Keratinocyte (primary cell): ENCODE measurements at regions not wholly inside any gene's neighbourhood (a gene's known extent, or its start where the extent isn't known, plus 50 kb on each side); places are given as distances from the start of the nearest gene placed in this dataset.

Experiments
- DNase-seq: peaks from one replicate; pipeline ENCODE4 v3.0.0-alpha.2; 2011; ENCODE audit warnings: low read depth, missing footprints, low spot score
- FAIRE-seq: peaks from 2 replicates; lab custom pipeline; 2011; peaks lifted over from hg19 to GRCh38; lab: Jason Lieb, UNC
- H2AFZ ChIP-seq: 2 replicates; pipeline ENCODE4 v1.6.0; 2012; ENCODE audit warnings: low read length, control low read depth, inconsistent platforms; ENCODE audit not compliant: control insufficient read depth
- H3K27ac ChIP-seq: 2 replicates; pipeline ENCODE4 v1.5.1; 2011; ENCODE audit warnings: low read length; ENCODE audit not compliant: control insufficient read depth, insufficient read depth
- H3K27me3 ChIP-seq: 3 replicates; pipeline ENCODE4 v1.6.0; 2011; ENCODE audit warnings: low read length; ENCODE audit not compliant: control insufficient read depth, insufficient read depth; ENCODE audit errors: extremely low read depth
- H3K36me3 ChIP-seq, 2 experiments: 2 replicates in 1 of 2; 3 replicates in 1 of 2; pipeline ENCODE4 v1.5.1; 2011; ENCODE audit warnings: low read length in 2 of 2, mild to moderate bottlenecking in 1 of 2; ENCODE audit not compliant: control insufficient read depth in 2 of 2, insufficient read depth in 2 of 2; ENCODE audit errors: extremely low read depth in 1 of 2
- H3K4me1 ChIP-seq: 3 replicates; pipeline ENCODE4 v1.5.1; 2011; ENCODE audit warnings: low read length; ENCODE audit not compliant: control insufficient read depth, insufficient read depth; ENCODE audit errors: extremely low read depth
- H3K4me2 ChIP-seq: 3 replicates; pipeline ENCODE4 v1.6.0; 2011; ENCODE audit warnings: low read depth, low read length; ENCODE audit not compliant: control insufficient read depth, insufficient read depth; ENCODE audit errors: extremely low read depth
- H3K4me3 ChIP-seq, 3 experiments: fragments of 200-600 bp in 1 of 3; sonication (generic) in 1 of 3; 2 replicates in 2 of 3; 3 replicates in 1 of 3; pipeline ENCODE4 v1.5.1; 2011 to 2016; ENCODE audit warnings: low read length in 3 of 3, mild to moderate bottlenecking in 3 of 3, control low read depth in 2 of 3, inconsistent platforms in 1 of 3, low read depth in 1 of 3, mixed read lengths in 1 of 3, mixed run types in 1 of 3, moderate library complexity in 1 of 3; ENCODE audit not compliant: control insufficient read depth in 2 of 3, insufficient read depth in 2 of 3; ENCODE audit errors: extremely low read depth in 1 of 3
- H3K79me2 ChIP-seq: 2 replicates; pipeline ENCODE4 v1.6.0; 2012; ENCODE audit warnings: low read length; ENCODE audit not compliant: control insufficient read depth, insufficient read depth
- H3K9ac ChIP-seq: 3 replicates; pipeline ENCODE4 v1.6.0; 2011; ENCODE audit warnings: low read length; ENCODE audit not compliant: control insufficient read depth, insufficient read depth; ENCODE audit errors: extremely low read depth
- H3K9me1 ChIP-seq: 3 replicates; pipeline ENCODE4 v1.6.0; 2011; ENCODE audit warnings: low read length; ENCODE audit not compliant: control insufficient read depth, insufficient read depth; ENCODE audit errors: extremely low read depth
- H3K9me3 ChIP-seq: 2 replicates; pipeline ENCODE4 v1.5.1; 2012; ENCODE audit warnings: low read depth, low read length; ENCODE audit not compliant: control insufficient read depth
- H4K20me1 ChIP-seq: 3 replicates; pipeline ENCODE4 v1.6.0; 2011; ENCODE audit warnings: low read length; ENCODE audit not compliant: control insufficient read depth, insufficient read depth; ENCODE audit errors: extremely low read depth
- EZH2 ChIP-seq: IDR thresholded peaks from one replicate; pipeline ENCODE4 v1.6.1; 2012; ENCODE audit warnings: inconsistent platforms, mild to moderate bottlenecking, low read length, moderate library complexity
- dilution Hi-C: fragments of 300-500 bp; cut with MboI; formaldehyde crosslinking; loops from one replicate; pipeline ENCODE4 v1.7.0; 2020; ENCODE audit warnings: low sequenced_read_pairs; ENCODE audit not compliant: extremely low pct_ligation_motif_present
- TF ChIP-seq, protein P1 (sequence below), 3 experiments: IDR thresholded peaks in 1 of 3; conservative IDR thresholded peaks in 1 of 3; optimal IDR thresholded peaks in 1 of 3; 2 replicates in 2 of 3; 3 replicates in 1 of 3; pipeline versions ENCODE3 to v1.5.1; 2011; ENCODE audit warnings: low read length in 3 of 3, mild to moderate bottlenecking in 3 of 3, moderate library complexity in 2 of 3, control low read depth in 1 of 3, inconsistent platforms in 1 of 3; ENCODE audit not compliant: insufficient read depth in 2 of 3; ENCODE audit errors: extremely low read depth in 1 of 3

DNA sequence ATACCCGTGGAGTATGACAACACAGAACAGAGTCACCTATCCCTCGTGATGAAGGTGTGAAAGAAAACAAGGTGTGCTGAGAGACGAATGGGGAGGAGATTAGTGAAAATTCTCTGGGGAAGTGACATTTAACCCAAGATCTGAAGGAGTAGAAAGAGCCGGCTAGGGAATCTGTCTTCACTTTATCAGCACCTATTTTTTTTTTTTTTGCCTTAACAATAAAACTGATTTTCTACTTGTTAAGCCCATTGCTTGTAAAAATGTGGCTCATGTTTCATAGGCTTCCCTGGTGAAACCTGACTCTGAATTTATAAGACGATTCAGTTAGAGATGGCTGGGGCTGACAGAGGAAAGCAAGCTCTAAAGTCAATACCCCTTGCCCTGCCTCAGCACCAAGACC lies 322.6 kb upstream of the MSX2 start:
- Histone ChIP-seq H3K4me1 (no peaks in the 10 kb centered on the region), H3K79me2 (no peaks in the 10 kb centered on the region), H3K9ac (no peak overlapping the region), H3K4me2 (no peak overlapping the region), H3K9me1 (no peaks in the 10 kb centered on the region), H3K27ac (no peak overlapping the region), H4K20me1 (no peaks in the 10 kb centered on the region), H3K9me3 (no peaks in the 10 kb centered on the region), H3K36me3 (no peaks in the 10 kb centered on the region), H3K27me3 (no peaks in the 10 kb centered on the region), H3K4me3 (no peak overlapping the region), H2AFZ (no peak overlapping the region)
- FAIRE-seq (no peak), DNase-seq (no peak)
- dilution Hi-C loops, result no loop called here
- TF ChIP-seq, protein P1, sequence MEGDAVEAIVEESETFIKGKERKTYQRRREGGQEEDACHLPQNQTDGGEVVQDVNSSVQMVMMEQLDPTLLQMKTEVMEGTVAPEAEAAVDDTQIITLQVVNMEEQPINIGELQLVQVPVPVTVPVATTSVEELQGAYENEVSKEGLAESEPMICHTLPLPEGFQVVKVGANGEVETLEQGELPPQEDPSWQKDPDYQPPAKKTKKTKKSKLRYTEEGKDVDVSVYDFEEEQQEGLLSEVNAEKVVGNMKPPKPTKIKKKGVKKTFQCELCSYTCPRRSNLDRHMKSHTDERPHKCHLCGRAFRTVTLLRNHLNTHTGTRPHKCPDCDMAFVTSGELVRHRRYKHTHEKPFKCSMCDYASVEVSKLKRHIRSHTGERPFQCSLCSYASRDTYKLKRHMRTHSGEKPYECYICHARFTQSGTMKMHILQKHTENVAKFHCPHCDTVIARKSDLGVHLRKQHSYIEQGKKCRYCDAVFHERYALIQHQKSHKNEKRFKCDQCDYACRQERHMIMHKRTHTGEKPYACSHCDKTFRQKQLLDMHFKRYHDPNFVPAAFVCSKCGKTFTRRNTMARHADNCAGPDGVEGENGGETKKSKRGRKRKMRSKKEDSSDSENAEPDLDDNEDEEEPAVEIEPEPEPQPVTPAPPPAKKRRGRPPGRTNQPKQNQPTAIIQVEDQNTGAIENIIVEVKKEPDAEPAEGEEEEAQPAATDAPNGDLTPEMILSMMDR (optimal IDR thresholded peaks at IDR 0.05 in 1 of 3, IDR thresholded peaks at IDR 0.05 in 1 of 3, conservative IDR thresholded peaks at IDR 0.05 in 1 of 3; ENCODE audit: extremely low read depth in 1 of 3, insufficient read depth in 2 of 3, low read length in 3 of 3), result no peak
- TF ChIP-seq EZH2, result no peak

DNA sequence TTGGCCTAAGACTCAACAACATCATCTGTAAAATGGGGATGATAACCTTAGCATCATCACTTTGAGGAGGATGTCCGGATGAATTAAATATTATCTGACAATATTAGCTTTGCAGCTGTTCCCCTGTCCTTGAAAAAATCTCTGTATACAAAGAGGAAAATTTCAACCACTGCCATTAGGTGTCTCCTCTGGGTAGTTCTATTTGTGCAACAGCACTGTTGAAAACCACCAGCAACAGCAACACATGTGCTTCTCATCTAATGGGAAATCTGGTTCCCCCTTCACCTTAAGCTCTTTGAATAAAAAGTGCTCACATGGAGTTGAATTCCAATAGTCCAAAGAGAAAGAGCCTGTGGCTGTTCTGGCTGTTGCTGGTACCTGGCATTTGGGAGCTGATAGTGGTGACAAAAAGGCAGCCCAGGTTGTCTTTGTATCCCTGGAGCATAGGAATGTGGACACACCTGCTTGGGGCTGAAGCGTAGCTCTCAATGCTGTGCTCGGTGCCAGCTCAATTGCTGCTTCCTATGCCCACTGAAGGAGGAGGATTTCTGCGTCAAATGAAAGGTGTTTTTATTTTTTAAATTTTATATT lies 322.1 kb upstream of the MSX2 start:
- no peak for FAIRE-seq
- no peak overlapping the region for H3K9ac ChIP-seq
- no peak overlapping the region for H2AFZ ChIP-seq
- H4K20me1 ChIP-seq, result no peaks in the 10 kb centered on the region
- H3K36me3 ChIP-seq, result no peaks in the 10 kb centered on the region
- TF ChIP-seq, protein P1 (optimal IDR thresholded peaks at IDR 0.05 in 1 of 3, IDR thresholded peaks at IDR 0.05 in 1 of 3, conservative IDR thresholded peaks at IDR 0.05 in 1 of 3; ENCODE audit: extremely low read depth in 1 of 3, insufficient read depth in 2 of 3, low read length in 3 of 3), result no peak
- TF ChIP-seq EZH2, result no peak
- no peak overlapping the region for H3K27ac ChIP-seq
- dilution Hi-C loops, result no loop called here
- H3K4me2 ChIP-seq, result no peak overlapping the region
- DNase-seq, result no peak
- H3K4me3 ChIP-seq, result no peak overlapping the region
- no peaks in the 10 kb centered on the region for H3K9me1 ChIP-seq
- no peaks in the 10 kb centered on the region for H3K27me3 ChIP-seq
- no peaks in the 10 kb centered on the region for H3K4me1 ChIP-seq
- H3K79me2 ChIP-seq, result no peaks in the 10 kb centered on the region
- no peaks in the 10 kb centered on the region for H3K9me3 ChIP-seq
